ENCODE measurements at regions not wholly inside any gene's neighbourhood (a gene's known extent, or its start where the extent isn't known, plus 50 kb on each side); places are given as distances from the start of the nearest gene placed in this dataset.

DNA sequence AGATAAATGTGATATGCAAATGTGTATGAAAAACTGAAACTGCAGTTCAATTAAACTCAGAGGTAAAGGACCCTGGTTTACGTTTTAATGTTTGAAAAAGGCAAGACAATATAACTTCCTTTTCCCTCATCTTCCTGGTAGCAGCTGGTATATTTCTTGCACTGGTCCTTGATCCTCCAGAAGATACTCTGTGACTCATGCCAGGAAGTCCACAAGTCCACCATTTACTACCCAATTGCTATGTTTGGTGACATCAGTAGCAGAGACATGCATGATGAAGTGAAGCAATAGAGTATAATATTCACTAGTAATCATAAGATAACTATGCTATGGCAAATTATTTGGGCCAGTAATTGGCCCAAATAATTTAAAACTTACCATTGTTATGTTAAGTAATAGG lies 774.5 kb upstream of the NEGR1 start:
- WGBS, 2 donors: 0 to 36% methylated on average over 1 of the region's 1 CpG
- no peak for TF ChIP-seq POLR2A (IDR thresholded peaks at IDR 0.05)
- TF ChIP-seq, protein P1, sequence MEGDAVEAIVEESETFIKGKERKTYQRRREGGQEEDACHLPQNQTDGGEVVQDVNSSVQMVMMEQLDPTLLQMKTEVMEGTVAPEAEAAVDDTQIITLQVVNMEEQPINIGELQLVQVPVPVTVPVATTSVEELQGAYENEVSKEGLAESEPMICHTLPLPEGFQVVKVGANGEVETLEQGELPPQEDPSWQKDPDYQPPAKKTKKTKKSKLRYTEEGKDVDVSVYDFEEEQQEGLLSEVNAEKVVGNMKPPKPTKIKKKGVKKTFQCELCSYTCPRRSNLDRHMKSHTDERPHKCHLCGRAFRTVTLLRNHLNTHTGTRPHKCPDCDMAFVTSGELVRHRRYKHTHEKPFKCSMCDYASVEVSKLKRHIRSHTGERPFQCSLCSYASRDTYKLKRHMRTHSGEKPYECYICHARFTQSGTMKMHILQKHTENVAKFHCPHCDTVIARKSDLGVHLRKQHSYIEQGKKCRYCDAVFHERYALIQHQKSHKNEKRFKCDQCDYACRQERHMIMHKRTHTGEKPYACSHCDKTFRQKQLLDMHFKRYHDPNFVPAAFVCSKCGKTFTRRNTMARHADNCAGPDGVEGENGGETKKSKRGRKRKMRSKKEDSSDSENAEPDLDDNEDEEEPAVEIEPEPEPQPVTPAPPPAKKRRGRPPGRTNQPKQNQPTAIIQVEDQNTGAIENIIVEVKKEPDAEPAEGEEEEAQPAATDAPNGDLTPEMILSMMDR (IDR thresholded peaks at IDR 0.05): no peak
- Histone ChIP-seq H3K27ac (no peak overlapping the region), H3K4me3 (no peak overlapping the region), H3K9me3 (no peaks in the 10 kb centered on the region), H3K4me1 (no peaks in the 10 kb centered on the region), H3K27me3 (no peaks in the 10 kb centered on the region), H3K36me3 (ENCODE audit: low read depth, missing control alignments) (no peaks in the 10 kb centered on the region)
- intact Hi-C loops (cut with DNase I; ENCODE audit: low total_unique reads): no loop called here
- no peak for DNase-seq

DNA sequence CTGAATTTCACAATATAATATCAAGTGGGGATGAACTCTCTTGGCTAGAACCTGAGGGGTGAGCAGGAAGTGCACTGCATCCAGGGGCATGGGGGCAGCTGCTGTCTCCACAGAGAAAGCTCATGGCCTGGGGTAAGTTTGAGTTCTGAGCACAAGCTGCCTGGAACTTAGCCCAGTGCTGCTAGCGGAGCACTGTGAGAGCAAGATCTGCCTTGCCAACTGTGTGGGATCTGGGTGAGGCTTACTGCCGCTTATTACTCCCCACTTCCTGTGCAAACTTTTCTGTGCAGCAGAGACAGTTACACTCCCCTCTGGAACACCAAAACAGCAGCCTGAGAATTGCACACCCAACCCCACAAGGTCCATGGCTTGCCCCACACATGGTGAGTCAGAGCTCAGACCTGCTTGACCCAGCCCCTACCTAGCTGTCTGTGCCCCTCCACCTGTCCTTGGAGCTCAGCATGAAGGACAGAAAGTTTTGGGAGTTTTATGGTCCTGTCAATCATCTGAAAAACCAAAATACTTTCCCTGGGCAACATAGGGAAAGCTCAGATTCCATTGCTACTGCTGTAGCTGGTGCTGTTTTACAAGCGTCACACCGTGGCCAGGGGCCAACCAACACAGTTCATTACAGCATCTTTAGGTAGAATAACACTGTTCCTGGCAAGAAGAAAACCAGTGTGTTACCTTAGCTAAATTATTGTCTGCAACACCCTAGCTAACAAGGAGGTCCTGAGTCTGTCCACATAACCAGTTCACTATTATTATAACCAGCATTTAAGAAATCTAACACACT lies 762.1 kb upstream of the NEGR1 start:
- no peaks in the 10 kb centered on the region for H3K9me3 ChIP-seq
- intact Hi-C loops (cut with DNase I; ENCODE audit: low total_unique reads): no loop called here
- H3K27ac ChIP-seq: no peak overlapping the region
- peak; percentile 65 for DNase-seq
- TF ChIP-seq, protein P1 (IDR thresholded peaks at IDR 0.05): no peak
- no peak for TF ChIP-seq POLR2A (IDR thresholded peaks at IDR 0.05)
- no peaks in the 10 kb centered on the region for H3K27me3 ChIP-seq
- H3K4me3 ChIP-seq: no peak overlapping the region
- WGBS, 2 donors: 38 to 41% methylated on average over 4 of the region's 4 CpGs
- no peaks in the 10 kb centered on the region for H3K4me1 ChIP-seq
- no peaks in the 10 kb centered on the region for H3K36me3 ChIP-seq (ENCODE audit: low read depth, missing control alignments)

DNA sequence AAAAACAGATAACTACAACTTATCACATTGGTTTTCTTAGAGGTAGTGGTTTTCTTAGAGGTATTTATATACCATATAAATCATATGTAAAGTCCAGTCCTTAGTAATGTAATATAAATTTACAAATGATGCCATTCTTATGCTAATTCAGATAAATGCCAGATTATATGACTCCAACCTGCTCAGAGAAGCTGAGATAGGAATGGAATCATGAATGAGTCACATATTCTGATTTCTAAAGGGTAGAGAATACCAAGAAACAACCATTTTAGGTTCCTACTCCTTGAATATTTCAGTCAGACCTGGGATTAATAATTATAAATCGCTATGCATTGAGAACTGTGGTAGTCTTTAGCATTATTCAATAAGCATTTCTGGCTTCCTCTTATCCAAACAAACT lies 760.1 kb upstream of the NEGR1 start:
- Histone ChIP-seq H3K4me1 (no peaks in the 10 kb centered on the region), H3K36me3 (ENCODE audit: low read depth, missing control alignments) (no peaks in the 10 kb centered on the region), H3K27me3 (no peaks in the 10 kb centered on the region), H3K9me3 (no peaks in the 10 kb centered on the region), H3K27ac (no peak overlapping the region), H3K4me3 (no peak overlapping the region)
- no peak for TF ChIP-seq POLR2A (IDR thresholded peaks at IDR 0.05)
- TF ChIP-seq, protein P1 (IDR thresholded peaks at IDR 0.05): no peak
- no peak for DNase-seq
- intact Hi-C loops (cut with DNase I; ENCODE audit: low total_unique reads): no loop called here
- 81 to 91% methylated on average over 1 of the region's 1 CpG for WGBS, 2 donors

DNA sequence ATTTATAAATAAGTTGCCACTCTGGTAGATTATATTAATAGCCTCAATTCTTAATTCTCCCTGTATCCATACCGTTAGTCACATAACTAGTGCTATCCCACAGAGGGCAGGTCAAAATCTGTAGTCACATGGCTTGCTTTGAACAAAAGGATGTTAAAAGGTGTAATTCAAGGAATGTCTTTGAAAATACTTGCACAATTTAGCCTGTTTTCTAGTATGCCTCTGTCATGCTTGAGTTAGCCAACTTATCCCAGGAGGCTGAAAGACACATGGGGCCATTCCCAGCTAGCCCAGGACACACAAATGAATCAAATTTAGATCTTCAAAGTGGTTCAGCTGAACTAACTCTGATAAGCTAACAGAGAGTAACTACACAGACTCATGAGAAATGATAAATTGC lies 758.5 kb upstream of the NEGR1 start:
- DNase-seq: no peak
- TF ChIP-seq POLR2A (IDR thresholded peaks at IDR 0.05): no peak
- TF ChIP-seq, protein P1 (IDR thresholded peaks at IDR 0.05): no peak
- no peak overlapping the region for H3K27ac ChIP-seq
- H3K36me3 ChIP-seq (ENCODE audit: low read depth, missing control alignments): no peaks in the 10 kb centered on the region
- no peak overlapping the region for H3K4me3 ChIP-seq
- WGBS, 2 donors: 87 to 95% methylated on average over 1 of the region's 1 CpG
- no peaks in the 10 kb centered on the region for H3K27me3 ChIP-seq
- H3K4me1 ChIP-seq: no peaks in the 10 kb centered on the region
- H3K9me3 ChIP-seq: no peaks in the 10 kb centered on the region
- intact Hi-C loops (cut with DNase I; ENCODE audit: low total_unique reads): no loop called here

DNA sequence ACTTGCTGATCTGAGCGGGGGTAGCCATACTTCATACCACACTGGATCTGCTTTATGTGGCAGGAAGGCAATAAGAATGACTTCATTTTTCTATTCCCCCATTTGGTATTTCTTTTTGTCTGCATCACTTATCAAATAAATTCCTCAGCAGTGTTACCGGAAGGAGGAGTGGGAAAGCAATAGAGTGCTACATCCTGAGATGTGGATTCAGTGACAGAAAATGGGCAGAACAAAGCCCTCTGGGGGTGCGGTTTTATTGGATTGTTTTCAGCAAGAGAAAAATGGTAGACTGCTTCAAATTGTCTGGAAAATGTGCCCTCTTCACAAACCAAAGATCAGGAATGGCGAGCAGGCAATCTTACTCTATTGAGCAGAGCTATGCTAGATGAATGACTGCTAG lies 751.9 kb upstream of the NEGR1 start:
- Histone ChIP-seq H3K27ac (no peak overlapping the region), H3K36me3 (ENCODE audit: low read depth, missing control alignments) (no peaks in the 10 kb centered on the region), H3K4me1 (no peaks in the 10 kb centered on the region), H3K27me3 (no peaks in the 10 kb centered on the region), H3K9me3 (no peaks in the 10 kb centered on the region), H3K4me3 (no peak overlapping the region)
- intact Hi-C loops (cut with DNase I; ENCODE audit: low total_unique reads): no loop called here
- no peak for DNase-seq
- no peak for TF ChIP-seq POLR2A (IDR thresholded peaks at IDR 0.05)
- TF ChIP-seq, protein P1 (IDR thresholded peaks at IDR 0.05): no peak
- WGBS, 2 donors: 67 to 73% methylated on average over 4 of the region's 4 CpGs

All from testis (tissue), 2 donors.